HepG2 (cell line): ENCODE measurements at regions not wholly inside any gene's neighbourhood (a gene's known extent, or its start where the extent isn't known, plus 50 kb on each side); places are given as distances from the start of the nearest gene placed in this dataset.

Experiments used
- ATAC-seq: fragments of 200-7000 bp; cut with Tn5 transposase; 3 replicates; pipeline ENCODE4 v1.9.1; 2020; ENCODE audit warnings: mild to moderate bottlenecking, moderate library complexity
- BruUV-seq: library from RNA; stranded (reverse); fragments of 400-500 nt; replicated peaks from 2 replicates; lab custom pipeline; 2021; lab: Mats Ljungman, UMichigan
- CTCF ChIA-PET: fragments of 300-600 bp; formaldehyde crosslinking; extraction: SDS; loops from one replicate; lab custom pipeline; 2021; ENCODE audit warnings: low total read pairs, inconsistent platforms, low intra/inter-chr PET ratio; lab: Yijun Ruan, JAX
- POLR2A ChIA-PET: fragments of 350-600 bp; sonication (Branson Sonifier 250); formaldehyde crosslinking; loops from one replicate; lab custom pipeline; 2020; ENCODE audit warnings: antibody characterized with exemption, inconsistent platforms; lab: Yijun Ruan, JAX
- DNase-seq: peaks from one replicate; pipeline ENCODE4 v3.0.0-alpha.2; 2015; ENCODE audit warnings: low spot score
- FAIRE-seq: peaks from 3 replicates; lab custom pipeline; 2011; peaks lifted over from hg19 to GRCh38; lab: Jason Lieb, UNC
- H2AFZ ChIP-seq: one replicate; pipeline ENCODE4 v1.6.1; 2011; ENCODE audit warnings: low read length, inconsistent platforms
- H3K27ac ChIP-seq: fragments of 300-600 bp; 3 replicates; pipeline ENCODE4 v1.8.0; 2011; ENCODE audit warnings: mixed run types, mild to moderate bottlenecking, mixed read lengths, low read length, inconsistent platforms; ENCODE audit not compliant: insufficient read depth; ENCODE audit errors: extremely low read length
- H3K27me3 ChIP-seq, 2 experiments: fragments of 200-600 bp in 1 of 2; 2 replicates in 1 of 2; 3 replicates in 1 of 2; pipeline versions ENCODE4 v1.6.0 to v1.8.0; 2011; ENCODE audit warnings: low read length in 2 of 2, mild to moderate bottlenecking in 2 of 2, moderate library complexity in 2 of 2, inconsistent platforms in 1 of 2; ENCODE audit not compliant: insufficient read depth in 2 of 2, control insufficient read depth in 1 of 2
- H3K36me3 ChIP-seq, 2 experiments: fragments of 200-600 bp in 1 of 2; replicated peaks in 1 of 2; 2 replicates in 1 of 2; 3 replicates in 1 of 2; pipeline versions ENCODE4 v1.5.1 to v1.8.0; 2011; ENCODE audit warnings: low read length in 2 of 2, inconsistent platforms in 1 of 2; ENCODE audit not compliant: insufficient read depth in 2 of 2, control insufficient read depth in 1 of 2
- H3K4me1 ChIP-seq: 2 replicates; pipeline ENCODE4 v1.5.1; 2012; ENCODE audit warnings: low read length, inconsistent platforms; ENCODE audit not compliant: insufficient read depth
- H3K4me2 ChIP-seq: 2 replicates; pipeline ENCODE4 v1.6.0; 2011; ENCODE audit warnings: low read depth, low read length, inconsistent platforms
- H3K4me3 ChIP-seq, 3 experiments: fragments of 200-600 bp in 1 of 3; sonication (generic), shearing (Covaris generic) in 1 of 3; replicated peaks in 1 of 3; 2 replicates each; pipeline ENCODE4 v1.5.1; 2011 to 2016; ENCODE audit warnings: low read length in 3 of 3, inconsistent platforms in 2 of 3, low read depth in 2 of 3, mild to moderate bottlenecking in 2 of 3, control low read depth in 1 of 3, mixed read lengths in 1 of 3; ENCODE audit not compliant: insufficient read depth in 1 of 3
- H3K79me2 ChIP-seq: one replicate; pipeline ENCODE4 v1.6.1; 2011; ENCODE audit warnings: low read length, inconsistent platforms; ENCODE audit not compliant: insufficient read depth
- H3K9ac ChIP-seq: 2 replicates; pipeline ENCODE4 v1.6.0; 2011; ENCODE audit warnings: mild to moderate bottlenecking, low read depth, low read length, inconsistent platforms; ENCODE audit not compliant: insufficient read depth
- H3K9me3 ChIP-seq: 2 replicates; pipeline ENCODE4 v1.5.1; 2012; ENCODE audit warnings: mild to moderate bottlenecking, low read length
- H4K20me1 ChIP-seq: 2 replicates; pipeline ENCODE4 v1.6.0; 2011; ENCODE audit warnings: inconsistent platforms, mild to moderate bottlenecking, low read length, moderate library complexity; ENCODE audit not compliant: insufficient read depth
- ARNTL ChIP-seq: sonication (generic); formaldehyde crosslinking; IDR thresholded peaks from 2 replicates; pipeline ENCODE4 v1.4.0; 2020; ENCODE audit warnings: mild to moderate bottlenecking, missing genetic modification reagents
- CREB3 ChIP-seq: sonication (generic); formaldehyde crosslinking; IDR thresholded peaks from 2 replicates; pipeline ENCODE4 v1.5.0; 2020; ENCODE audit warnings: missing genetic modification reagents
- E2F5 ChIP-seq: sonication (generic); formaldehyde crosslinking; conservative IDR thresholded peaks from 2 replicates; pipeline ENCODE4 v1.4.0; 2020; ENCODE audit warnings: missing genetic modification reagents
- MEF2D ChIP-seq: sonication (generic); formaldehyde crosslinking; IDR thresholded peaks from 2 replicates; pipeline ENCODE4 v1.5.1; 2020; ENCODE audit warnings: mild to moderate bottlenecking, missing genetic modification reagents
- PAWR ChIP-seq: sonication (generic); formaldehyde crosslinking; IDR thresholded peaks from 2 replicates; pipeline ENCODE4 v1.4.0; 2020; ENCODE audit warnings: missing genetic modification reagents, mild to moderate bottlenecking, borderline replicate concordance
- SKIL ChIP-seq: sonication (generic); formaldehyde crosslinking; IDR thresholded peaks from 2 replicates; pipeline ENCODE4 v1.8.0; 2022; ENCODE audit warnings: missing genetic modification reagents, mild to moderate bottlenecking, moderate library complexity, borderline replicate concordance
- SMAD3 ChIP-seq: sonication (generic); formaldehyde crosslinking; IDR thresholded peaks from 2 replicates; pipeline ENCODE4 v1.4.0; 2020; ENCODE audit warnings: missing genetic modification reagents
- SOX6 ChIP-seq, 2 experiments: fragments of 450-650 bp in 1 of 2; sonication (generic) in 1 of 2; formaldehyde crosslinking in 1 of 2; IDR thresholded peaks; 2 replicates each; pipeline versions ENCODE4 v1.4.0 to v1.6.1; 2017 to 2020; ENCODE audit warnings: antibody characterized with exemption in 1 of 2, mild to moderate bottlenecking in 1 of 2, missing genetic modification reagents in 1 of 2
- U2AF2 ChIP-seq: fragments of 200-400 bp; formaldehyde crosslinking; IDR thresholded peaks from 2 replicates; pipeline ENCODE4 v1.6.1; 2017; ENCODE audit warnings: low read depth, mild to moderate bottlenecking, low read length
- ZBTB39 ChIP-seq: sonication (generic); formaldehyde crosslinking; IDR thresholded peaks from 2 replicates; pipeline ENCODE4 v1.5.0; 2020; ENCODE audit warnings: missing genetic modification reagents
- ZNF205 ChIP-seq: IDR thresholded peaks from 2 replicates; pipeline ENCODE4 v1.6.1; 2018; ENCODE audit warnings: missing biosample characterization, missing genetic modification reagents
- ZNF382 ChIP-seq: sonication (generic); formaldehyde crosslinking; IDR thresholded peaks from 2 replicates; pipeline ENCODE4 v1.5.0; 2020; ENCODE audit warnings: missing genetic modification reagents, mild to moderate bottlenecking, borderline replicate concordance
- ZNF383 ChIP-seq: sonication (generic); formaldehyde crosslinking; IDR thresholded peaks from 2 replicates; pipeline ENCODE4 v1.4.0; 2020; ENCODE audit warnings: missing genetic modification reagents, mild to moderate bottlenecking, borderline replicate concordance
- ZNF512 ChIP-seq: sonication (generic); formaldehyde crosslinking; IDR thresholded peaks from 2 replicates; pipeline ENCODE4 v1.4.0; 2020; ENCODE audit warnings: mild to moderate bottlenecking, missing genetic modification reagents
- ZNF629 ChIP-seq: sonication (generic); formaldehyde crosslinking; conservative IDR thresholded peaks from 2 replicates; pipeline ENCODE4 v1.5.0; 2020; ENCODE audit warnings: missing genetic modification reagents
- ZNF713 ChIP-seq: sonication (generic); formaldehyde crosslinking; IDR thresholded peaks from 2 replicates; pipeline ENCODE4 v1.4.0; 2020; ENCODE audit warnings: mild to moderate bottlenecking, missing genetic modification reagents
- ZNF83 ChIP-seq: sonication (generic); formaldehyde crosslinking; IDR thresholded peaks from 2 replicates; pipeline ENCODE4 v1.4.0; 2020; ENCODE audit warnings: missing genetic modification reagents, mild to moderate bottlenecking, borderline replicate concordance
- WGBS: methylation state at CpG from one replicate; pipeline ENCODE4 v1.1.6; 2017; ENCODE audit warnings: low lambda C conversion rate; 5-methylcytosine and 5-hydroxymethylcytosine counted together
- in situ Hi-C: cut with HindIII; loops from 2 replicates; pipeline ENCODE4 v1.10.0; 2017; ENCODE audit warnings: low pct_unique_long_range_greater_than_20kb; ENCODE audit not compliant: extremely low pct_ligation_motif_present
- intact Hi-C: fragments of 100-400 bp; cut with micrococcal nuclease; formaldehyde crosslinking; loops from one replicate; pipeline ENCODE4 v1.10.0; 2022; ENCODE audit not compliant: unreplicated experiment

GRCh38 chr11:19391026-19391425 is 150.3 kb upstream of the E2F8 start:
- H3K79me2 ChIP-seq: no peaks in the 10 kb centered on the region
- H3K9ac ChIP-seq: no peak overlapping the region
- no peaks in the 10 kb centered on the region for H4K20me1 ChIP-seq
- ATAC-seq: no peak
- ChIA-PET CTCF (no interaction called here), POLR2A (no interaction called here)
- in situ Hi-C loops: no loop called here
- no TSS peak for BruUV-seq
- no peak for DNase-seq
- H3K27me3 ChIP-seq: peaks cover 3 to 4% of the 10 kb centered on the region in 2 experiments; a peak in 2 of 5 replicates
- intact Hi-C loops: no loop called here
- no peak overlapping the region for H3K4me3 ChIP-seq
- H3K27ac ChIP-seq: no peak overlapping the region
- H2AFZ ChIP-seq: no peak overlapping the region
- H3K36me3 ChIP-seq: no peaks in the 10 kb centered on the region
- H3K4me2 ChIP-seq: no peak overlapping the region
- H3K4me1 ChIP-seq: peaks cover 10% of the 10 kb centered on the region; the same call in 1 of the 2 replicates
- 93% methylated on average over 3 of the region's 3 CpGs for WGBS
- no peaks in the 10 kb centered on the region for H3K9me3 ChIP-seq
- FAIRE-seq: no peak
- TF ChIP-seq ZNF713 (CRISPR knock-in tag) (no peak), MEF2D (CRISPR knock-in tag) (no peak), PAWR (CRISPR knock-in tag) (no peak), ZNF629 (CRISPR knock-in tag) (no peak), ZNF382 (CRISPR knock-in tag) (no peak), SOX6 (IDR thresholded peaks at IDR 0.05) (no peak), SOX6 (CRISPR knock-in tag; IDR thresholded peaks at IDR 0.05) (no peak), ZNF205 (CRISPR knock-in tag) (no peak), SMAD3 (no peak), U2AF2 (no peak), ZNF512 (no peak), ZBTB39 (CRISPR knock-in tag) (no peak), ZNF83 (CRISPR knock-in tag) (no peak), CREB3 (no peak), ZNF383 (CRISPR knock-in tag) (no peak), SKIL (CRISPR knock-in tag) (no peak), E2F5 (no peak), ARNTL (CRISPR knock-in tag) (no peak)
